ENCODE measurements at regions not wholly inside any gene's neighbourhood (a gene's known extent, or its start where the extent isn't known, plus 50 kb on each side); places are given as distances from the start of the nearest gene placed in this dataset.
"Not testable (repeated sequence)": the region's sequence is repeated elsewhere in the genome, so short reads cannot be mapped to it uniquely, and the experiment has no call there.

DNA sequence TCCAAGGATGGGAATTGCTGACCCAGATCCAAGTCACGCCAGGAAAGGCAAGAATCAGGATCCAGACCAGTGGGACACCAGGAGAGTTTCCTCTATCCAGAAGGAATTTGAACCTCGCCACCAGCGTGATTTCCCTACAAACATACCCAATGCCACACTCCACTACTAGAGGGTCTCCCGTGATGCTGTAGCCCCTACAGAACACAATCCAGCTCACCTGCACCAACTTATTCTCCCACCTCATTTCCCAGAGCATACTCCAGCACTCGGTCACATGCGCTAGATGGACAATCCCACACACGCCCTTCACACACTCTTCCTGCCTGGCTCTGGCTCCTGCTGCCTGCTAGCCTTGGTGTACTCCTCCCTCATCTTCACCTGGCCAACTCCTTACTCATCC, 142.1 kb upstream of the PDE1C start:
- Mint-ChIP-seq H3K4me3 (no peak overlapping the region), H3K27me3 (peaks cover 18% of the 10 kb centered on the region), H3K4me1 (no peaks in the 10 kb centered on the region), H3K9me3 (no peaks in the 10 kb centered on the region), H3K27ac (no peak overlapping the region)
- DNase-seq = no peak
- no peak for ATAC-seq

DNA sequence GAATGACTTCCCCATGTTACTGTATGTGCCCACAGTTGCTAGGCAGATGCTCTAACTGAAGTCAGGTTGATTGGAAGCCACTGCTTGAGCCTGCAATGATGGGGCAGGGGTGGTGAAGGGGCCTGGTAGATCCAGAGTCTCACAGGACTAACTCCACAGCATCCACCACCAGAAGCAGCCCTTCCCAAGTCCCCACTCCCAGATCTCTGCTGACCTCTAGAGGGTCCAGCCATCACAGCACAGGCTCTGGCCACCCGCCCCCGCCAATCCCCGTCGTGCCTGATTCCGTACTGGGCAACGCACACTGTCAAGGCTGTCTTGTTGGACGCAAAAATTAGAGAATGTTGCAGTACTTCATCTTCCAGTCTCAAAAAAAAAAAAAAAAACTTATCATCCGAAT, 136.8 kb upstream of the PDE1C start:
- H3K9me3 Mint-ChIP-seq = no peaks in the 10 kb centered on the region
- peaks cover 9% of the 10 kb centered on the region for H3K27me3 Mint-ChIP-seq
- no peaks in the 10 kb centered on the region for H3K4me1 Mint-ChIP-seq

DNA sequence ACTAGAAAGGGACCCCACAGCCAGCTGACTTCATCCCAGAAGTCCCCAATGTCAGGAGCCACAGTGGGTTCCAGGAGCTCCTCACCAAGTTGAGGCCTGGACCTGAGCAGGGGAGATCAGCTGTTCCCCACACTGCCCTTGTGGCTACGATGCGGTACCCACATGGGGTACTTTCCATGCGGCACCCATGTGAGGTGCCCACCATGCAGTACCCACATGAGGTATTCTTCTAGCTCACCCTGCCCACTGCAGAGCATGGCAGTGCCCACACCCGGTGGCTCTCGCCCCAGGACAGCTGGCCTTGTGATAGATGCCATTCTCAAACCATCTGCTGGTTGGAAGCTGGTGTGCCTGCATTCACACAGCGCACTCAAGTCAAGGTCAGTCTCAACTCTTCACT, 136.3 kb upstream of the PDE1C start:
- Mint-ChIP-seq H3K4me1 (no peaks in the 10 kb centered on the region), H3K27me3 (peaks cover 9% of the 10 kb centered on the region), H3K4me3 (no peak overlapping the region), H3K27ac (no peak overlapping the region), H3K9me3 (no peaks in the 10 kb centered on the region)
- peak; percentile 44 for ATAC-seq
- DNase-seq = no peak

More for the DNA sequence above, 136.8 kb upstream of the PDE1C start:
- no peak overlapping the region for H3K27ac Mint-ChIP-seq
- no peak overlapping the region for H3K4me3 Mint-ChIP-seq
- peak; percentile 10 for ATAC-seq
- DNase-seq = no peak

DNA sequence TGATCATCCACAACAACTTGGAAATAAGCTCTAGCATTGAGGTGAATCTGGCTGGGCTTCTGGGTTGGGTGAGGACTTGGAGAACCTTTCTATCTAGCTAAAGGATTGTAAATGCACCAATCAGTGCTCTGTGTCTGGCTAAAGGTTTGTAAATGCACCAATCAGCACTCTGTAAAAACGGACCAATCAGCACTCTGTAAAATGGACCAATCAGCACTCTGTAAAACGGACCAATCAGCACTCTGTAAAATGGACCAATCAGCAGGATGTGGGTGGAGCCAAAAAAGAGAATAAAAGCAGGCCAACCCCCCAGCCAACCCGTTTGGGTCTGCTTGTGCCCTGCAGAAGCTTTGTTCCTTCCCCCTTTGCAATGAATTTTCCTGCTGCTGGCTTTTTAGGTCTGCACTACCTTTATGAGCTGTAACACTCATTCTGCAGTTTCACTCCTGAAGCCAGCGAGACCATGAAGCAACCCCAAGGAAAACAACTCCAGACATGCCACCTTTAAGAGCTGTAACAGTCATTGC, 135.2 kb upstream of the PDE1C start:
- not testable (repeated sequence) for H3K9me3 Mint-ChIP-seq, H3K27me3 Mint-ChIP-seq

DNA sequence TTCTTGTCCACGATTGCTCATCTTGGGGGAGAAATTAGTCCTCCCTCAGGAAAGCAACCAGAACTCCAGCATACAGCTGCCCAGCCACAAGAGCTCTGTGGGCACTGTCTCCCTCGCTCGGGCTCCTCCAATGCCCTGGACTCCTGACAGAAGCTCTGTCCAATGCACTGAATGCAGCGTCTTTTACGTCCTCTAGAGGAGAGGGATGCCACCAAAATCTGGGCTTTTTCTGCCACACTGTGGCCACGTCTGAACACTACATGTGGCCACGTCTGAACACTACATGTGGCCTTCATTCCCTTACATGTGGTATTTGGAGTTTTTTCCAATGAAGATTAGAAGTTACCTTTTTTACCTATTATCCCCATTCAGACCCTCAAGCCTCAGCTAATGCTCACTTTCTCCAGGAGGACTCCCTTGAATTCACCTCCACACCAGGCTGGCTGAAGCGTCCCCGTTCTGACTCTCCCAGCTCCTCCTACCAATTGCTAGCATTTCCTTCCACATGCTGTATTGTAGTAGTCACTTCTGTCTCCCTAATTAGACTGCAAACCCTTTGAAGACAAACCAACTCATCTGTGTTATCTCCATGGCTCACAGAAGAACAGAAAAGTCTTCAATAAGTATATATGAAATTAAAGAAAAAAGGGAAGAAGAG, 134.3 kb upstream of the PDE1C start:
- Mint-ChIP-seq H3K27ac (no peak overlapping the region), H3K4me3 (no peak overlapping the region), H3K9me3 (no peaks in the 10 kb centered on the region), H3K4me1 (no peaks in the 10 kb centered on the region), H3K27me3 (peaks cover 4% of the 10 kb centered on the region)
- peak; percentile 65 for ATAC-seq
- no peak for DNase-seq

More for the DNA sequence above, 135.2 kb upstream of the PDE1C start:
- ATAC-seq, H3K4me1 Mint-ChIP-seq, DNase-seq, H3K4me3 Mint-ChIP-seq, H3K27ac Mint-ChIP-seq: not testable (repeated sequence)

DNA sequence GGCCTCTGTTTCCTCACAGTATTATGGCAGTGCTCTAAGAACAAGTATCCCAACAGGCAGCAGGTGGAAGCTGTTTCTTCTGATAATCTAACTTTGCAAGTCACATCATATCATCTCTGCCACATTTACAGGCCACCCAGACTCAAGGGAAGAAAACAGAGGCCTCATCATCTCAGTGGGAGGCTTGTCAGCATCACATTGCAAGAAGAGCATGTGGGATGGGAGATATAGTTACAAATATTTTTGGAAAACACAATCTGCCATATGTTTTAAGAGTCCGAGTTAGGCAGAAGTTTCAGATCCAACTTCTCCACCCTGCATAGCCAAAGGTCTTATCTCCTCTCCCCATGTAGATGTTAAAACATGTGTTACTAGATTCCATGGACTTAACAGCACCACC, 130.4 kb upstream of the PDE1C start:
- no peak for ATAC-seq
- Mint-ChIP-seq H3K4me3 (no peak overlapping the region), H3K4me1 (no peaks in the 10 kb centered on the region), H3K9me3 (peaks cover 4 to 12% of the 10 kb centered on the region in 2 donors), H3K27ac (no peak overlapping the region), H3K27me3 (no peaks in the 10 kb centered on the region)
- no peak for DNase-seq

DNA sequence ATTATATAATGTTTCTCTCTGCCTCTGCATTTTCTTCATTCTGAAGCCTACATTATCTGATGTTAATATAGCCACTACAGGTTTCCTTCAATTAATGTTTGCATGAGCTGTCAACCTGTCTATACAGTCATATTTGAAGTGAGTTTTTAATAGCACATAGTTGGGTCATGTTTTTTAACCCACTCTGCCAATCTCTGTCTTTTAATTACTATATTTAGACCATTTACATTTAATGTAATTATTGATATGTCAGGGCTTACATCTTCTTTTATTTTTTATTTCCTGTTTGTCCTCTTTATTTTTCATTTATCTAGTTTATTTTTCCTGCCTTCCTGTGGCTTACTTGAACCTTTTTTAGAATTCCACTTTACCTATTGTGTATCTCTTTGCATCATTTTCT, 124.3 kb upstream of the PDE1C start:
- ATAC-seq = no peak
- Mint-ChIP-seq H3K27me3 (no peaks in the 10 kb centered on the region), H3K4me1 (no peaks in the 10 kb centered on the region), H3K27ac (no peak overlapping the region), H3K4me3 (no peak overlapping the region), H3K9me3 (peaks cover 14 to 30% of the 10 kb centered on the region in 2 donors)
- no peak for DNase-seq

DNA sequence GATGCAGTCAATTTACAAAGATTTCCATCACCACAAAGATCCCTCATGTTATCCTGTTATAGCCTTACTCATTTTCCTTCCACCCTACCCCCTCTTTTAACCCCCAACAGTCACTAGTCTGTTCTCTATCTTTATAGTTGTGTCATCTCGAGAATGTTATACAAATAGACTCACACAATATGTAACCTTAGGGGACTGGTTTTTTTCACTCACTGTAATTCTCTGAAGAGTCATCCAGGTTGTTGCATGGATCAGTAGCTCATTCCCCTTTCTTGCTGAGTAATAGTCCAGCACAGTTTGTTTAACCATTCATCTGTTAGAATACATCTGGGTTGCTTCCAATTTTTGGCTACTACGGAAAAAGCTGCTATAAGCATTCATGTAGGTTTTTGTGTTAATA, 121.1 kb upstream of the PDE1C start:
- Mint-ChIP-seq H3K9me3 (peaks cover 14 to 25% of the 10 kb centered on the region in 2 donors), H3K4me3 (no peak overlapping the region), H3K4me1 (no peaks in the 10 kb centered on the region), H3K27ac (no peak overlapping the region), H3K27me3 (no peaks in the 10 kb centered on the region)
- DNase-seq (no peak), ATAC-seq (no peak)

DNA sequence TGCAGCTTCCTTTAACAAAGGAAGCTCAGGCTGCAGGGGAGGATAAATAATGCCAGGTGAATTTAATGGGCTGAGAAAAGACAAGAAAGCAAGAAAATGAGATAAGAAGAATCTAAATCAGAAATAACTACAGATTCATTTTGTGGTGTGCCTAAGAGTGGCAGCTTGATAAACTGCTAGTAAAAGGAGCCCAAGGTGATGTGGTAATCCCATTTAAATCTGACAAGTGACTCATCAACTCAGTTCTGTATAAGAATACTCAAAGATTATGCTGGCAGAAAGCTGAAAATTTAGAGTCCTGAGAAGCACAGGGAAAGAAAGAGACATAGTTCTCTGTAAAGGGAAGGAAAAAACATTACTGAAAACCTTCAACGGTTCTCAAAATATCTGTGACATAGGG, 109.4 kb upstream of the PDE1C start:
- ATAC-seq (no peak), DNase-seq (no peak)
- Mint-ChIP-seq H3K9me3 (peaks cover 0 to under 1% of the 10 kb centered on the region in 2 donors), H3K4me3 (no peak overlapping the region), H3K27ac (no peak overlapping the region), H3K4me1 (no peaks in the 10 kb centered on the region), H3K27me3 (no peaks in the 10 kb centered on the region)

DNA sequence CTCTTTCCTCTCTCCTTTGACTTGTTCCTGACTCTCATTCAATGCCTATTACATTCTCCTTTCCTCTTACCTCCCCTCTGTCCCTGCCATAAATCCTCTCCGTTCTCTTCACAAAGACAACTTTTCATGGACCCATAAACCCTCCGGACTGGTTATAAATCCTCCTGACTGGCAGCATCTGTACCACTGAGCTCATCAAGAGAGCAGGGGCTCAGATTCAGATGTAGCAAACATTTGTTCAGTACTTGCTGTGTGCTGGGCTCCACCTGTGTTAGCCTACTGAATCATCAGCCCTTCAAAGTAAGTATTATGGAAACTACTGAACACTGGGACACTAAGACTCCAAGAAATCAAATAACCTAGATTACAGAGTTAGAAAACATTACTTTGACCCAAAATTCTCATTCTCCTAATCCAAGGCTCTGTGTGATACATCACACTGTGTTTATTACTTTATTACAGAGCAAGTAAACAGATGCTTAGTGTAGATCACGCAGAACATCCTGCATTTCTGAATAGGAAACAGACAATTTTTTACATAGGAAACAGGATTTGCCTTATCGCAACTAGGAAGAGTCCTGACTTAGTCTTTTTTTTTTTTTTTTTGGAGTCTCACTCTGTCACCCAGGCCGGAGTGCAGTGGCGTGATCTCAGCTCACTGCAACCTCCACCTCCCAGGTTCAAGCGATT, 108.6 kb upstream of the PDE1C start:
- Mint-ChIP-seq H3K9me3 (peaks cover 0 to 5% of the 10 kb centered on the region in 2 donors), H3K27me3 (no peaks in the 10 kb centered on the region), H3K27ac (no peak overlapping the region), H3K4me3 (no peak overlapping the region), H3K4me1 (no peaks in the 10 kb centered on the region)
- ATAC-seq (no peak), DNase-seq (no peak)

DNA sequence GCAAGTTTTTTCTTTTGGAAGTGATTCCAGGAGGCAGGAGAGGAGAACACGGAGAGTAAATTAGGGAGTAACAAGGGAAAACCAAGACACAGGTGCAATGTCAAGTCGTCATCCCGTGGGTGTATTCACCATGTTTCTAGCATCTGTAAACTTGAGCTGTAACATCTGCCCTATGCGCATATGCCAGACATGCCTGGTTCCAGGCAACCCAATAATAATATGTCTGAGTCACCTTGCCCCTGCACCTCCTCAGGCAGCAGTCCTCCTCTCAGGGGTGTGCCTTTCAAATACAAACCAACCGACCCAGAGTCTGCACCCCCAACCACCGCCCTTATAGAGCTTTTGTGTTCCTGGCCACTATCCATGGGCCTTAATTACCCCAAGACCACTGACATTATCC, 107.0 kb upstream of the PDE1C start:
- Mint-ChIP-seq H3K27ac (no peak overlapping the region), H3K4me3 (no peak overlapping the region), H3K4me1 (no peaks in the 10 kb centered on the region), H3K9me3 (peaks cover 0 to 5% of the 10 kb centered on the region in 2 donors), H3K27me3 (no peaks in the 10 kb centered on the region)
- ATAC-seq (no peak), DNase-seq (no peak)

DNA sequence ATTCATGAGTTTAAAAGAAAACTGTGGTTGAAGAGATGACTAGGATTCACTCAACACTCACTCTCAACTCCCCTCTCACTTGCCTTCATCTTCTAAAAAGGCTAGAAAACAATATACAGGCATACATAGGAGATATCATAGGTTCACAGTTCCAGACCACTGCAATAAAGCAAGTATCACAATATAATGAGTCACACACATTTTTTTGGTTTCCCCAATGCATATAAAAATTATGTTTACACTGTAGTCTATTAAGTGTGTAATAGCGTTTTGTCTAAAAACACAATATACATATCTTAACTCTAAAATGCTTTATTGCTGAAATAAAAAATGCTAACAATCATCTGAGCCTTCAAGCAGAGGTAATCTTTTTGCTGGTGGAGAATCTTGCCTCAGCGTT, 104.9 kb upstream of the PDE1C start:
- peaks cover 5 to 8% of the 10 kb centered on the region in 2 donors for H3K9me3 Mint-ChIP-seq
- H3K27ac Mint-ChIP-seq = no peak overlapping the region
- no peak overlapping the region for H3K4me3 Mint-ChIP-seq
- ATAC-seq (no peak), DNase-seq (no peak)
- peaks cover 8% of the 10 kb centered on the region for H3K27me3 Mint-ChIP-seq
- H3K4me1 Mint-ChIP-seq = no peaks in the 10 kb centered on the region

DNA sequence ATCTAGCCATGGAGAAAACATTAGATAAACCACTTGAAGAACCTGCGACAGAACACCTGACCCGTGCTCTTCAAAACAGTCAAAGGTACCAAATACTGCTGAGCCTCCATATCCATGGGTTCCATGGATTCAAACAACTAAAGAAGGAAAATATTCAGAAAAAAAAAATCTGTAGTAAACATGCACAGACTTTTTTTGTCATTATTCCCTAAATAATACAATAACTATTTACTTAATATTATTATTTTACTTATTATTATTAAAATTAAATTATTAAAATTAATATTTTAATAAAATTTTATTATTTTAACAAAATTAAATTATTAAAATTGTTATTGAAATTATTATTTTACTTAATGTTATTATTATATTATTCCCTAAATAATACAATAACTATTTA, 101.0 kb upstream of the PDE1C start:
- H3K27me3 Mint-ChIP-seq = peaks cover 8% of the 10 kb centered on the region
- no peaks in the 10 kb centered on the region for H3K4me1 Mint-ChIP-seq
- DNase-seq (no peak), ATAC-seq (no peak)
- no peak overlapping the region for H3K27ac Mint-ChIP-seq
- no peak overlapping the region for H3K4me3 Mint-ChIP-seq
- H3K9me3 Mint-ChIP-seq = peaks cover 5 to 8% of the 10 kb centered on the region in 2 donors

DNA sequence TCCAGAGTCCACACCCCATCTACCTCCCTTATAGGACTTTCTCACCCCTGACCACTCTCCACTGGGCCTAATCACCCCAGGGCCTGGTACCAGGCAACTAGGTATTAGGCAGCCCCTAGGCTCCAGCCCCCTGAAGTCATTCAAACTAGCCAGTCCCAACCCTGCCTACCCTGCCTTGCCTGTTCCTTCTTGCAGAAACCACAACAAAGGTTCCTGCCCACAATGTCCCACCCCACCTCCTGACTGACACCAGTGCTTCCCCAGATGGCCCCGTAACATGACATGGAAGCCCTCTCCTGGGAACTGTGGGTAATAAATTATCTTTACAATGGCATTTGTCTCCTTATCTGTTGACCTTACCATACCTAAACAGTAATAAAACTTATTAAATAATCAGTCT, 100.6 kb upstream of the PDE1C start:
- H3K4me3 Mint-ChIP-seq = no peak overlapping the region
- peak; percentile 37 for ATAC-seq
- DNase-seq = no peak
- H3K27me3 Mint-ChIP-seq = peaks cover 8% of the 10 kb centered on the region
- no peak overlapping the region for H3K27ac Mint-ChIP-seq
- H3K4me1 Mint-ChIP-seq = no peaks in the 10 kb centered on the region
- H3K9me3 Mint-ChIP-seq = peaks cover 5 to 8% of the 10 kb centered on the region in 2 donors

DNA sequence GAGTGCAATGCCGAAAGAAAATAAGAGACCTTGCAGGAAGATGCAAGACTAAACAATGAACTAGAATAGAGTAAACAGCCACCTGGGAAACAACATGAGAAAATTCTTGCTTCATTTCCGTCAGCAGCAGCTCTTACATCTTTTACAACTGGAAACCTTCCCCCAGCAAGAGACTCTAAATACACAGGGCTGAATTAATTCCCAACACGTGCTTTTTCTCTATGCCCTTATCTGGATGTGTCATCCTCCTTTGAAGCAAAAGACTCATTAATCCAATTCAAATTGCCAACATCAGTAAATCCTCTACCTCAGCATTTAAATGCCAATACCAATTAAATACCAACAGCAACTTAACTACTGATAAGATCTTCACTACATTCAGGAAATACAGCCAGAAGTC, 99.0 kb upstream of the PDE1C start:
- peaks cover 8% of the 10 kb centered on the region for H3K27me3 Mint-ChIP-seq
- no peak overlapping the region for H3K27ac Mint-ChIP-seq
- ATAC-seq = no peak
- no peaks in the 10 kb centered on the region for H3K4me1 Mint-ChIP-seq
- no peak overlapping the region for H3K4me3 Mint-ChIP-seq
- DNase-seq = no peak
- peaks cover 2 to 8% of the 10 kb centered on the region in 2 donors for H3K9me3 Mint-ChIP-seq

DNA sequence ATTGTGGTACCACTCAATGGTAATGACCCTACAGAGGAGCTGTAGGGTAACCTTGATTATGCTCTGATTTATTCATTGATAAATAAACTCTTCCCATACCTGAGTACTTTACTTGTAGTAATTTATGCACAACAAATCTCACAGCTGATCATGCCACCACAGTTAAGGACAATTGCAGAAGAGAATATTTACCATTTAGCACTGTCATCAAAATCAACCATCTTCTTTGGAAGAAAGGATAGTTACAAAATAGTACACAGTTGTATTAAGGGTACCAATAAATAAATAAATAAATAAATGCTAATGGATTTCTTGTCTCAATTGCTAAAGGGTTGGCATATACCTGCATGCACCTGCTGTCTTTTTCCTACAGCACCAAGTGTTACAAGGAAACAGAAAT, 97.6 kb upstream of the PDE1C start:
- Mint-ChIP-seq H3K4me3 (no peak overlapping the region), H3K27ac (no peak overlapping the region), H3K9me3 (peaks cover 0 to 8% of the 10 kb centered on the region in 2 donors), H3K4me1 (no peaks in the 10 kb centered on the region), H3K27me3 (peaks cover 8% of the 10 kb centered on the region)
- no peak for DNase-seq
- no peak for ATAC-seq

Measured in stimulated activated naive CD8-positive, alpha-beta T cell treated with anti-CD3 and anti-CD28 coated beads, Interleukin-15, amount 100 ng/mL, for 72 hours (primary cell).